Right lobe of liver (tissue), 6 donors: ENCODE measurements at regions not wholly inside any gene's neighbourhood (a gene's known extent, or its start where the extent isn't known, plus 50 kb on each side); places are given as distances from the start of the nearest gene placed in this dataset.

Source experiments
- ATAC-seq, 4 donors: fragments of 200-7000 bp; cut with Tn5 transposase; one replicate each; pipeline ENCODE4 v1.9.1; 2020; ENCODE audit warnings: mild to moderate bottlenecking in 4 of 4, moderate library complexity in 4 of 4
- DNase-seq, 3 donors: peaks; one replicate each; pipeline ENCODE4 v3.0.0-alpha.2; 2020
- H3K27ac ChIP-seq, 3 donors: fragments of 200-600 bp; one replicate each; pipeline ENCODE4 v1.8.0; 2022
- H3K27me3 ChIP-seq, 2 donors: fragments of 200-600 bp; one replicate each; pipeline ENCODE4 v1.8.0; 2022
- H3K36me3 ChIP-seq, 4 donors: fragments of 200-600 bp; sonication (generic) in 1 of 4; one replicate each; pipeline versions ENCODE4 v1.5.1 to v1.8.0; 2017 to 2022; ENCODE audit warnings: control low read depth in 1 of 4
- H3K4me1 ChIP-seq, 4 donors: fragments of 200-600 bp; sonication (generic) in 1 of 4; one replicate each; pipeline versions ENCODE4 v1.5.1 to v1.8.0; 2017 to 2022; ENCODE audit warnings: control low read depth in 1 of 4
- H3K4me3 ChIP-seq, 3 donors: fragments of 200-600 bp; one replicate each; pipeline ENCODE4 v1.8.0; 2022
- H3K9me3 ChIP-seq, 4 donors: fragments of 200-600 bp; sonication (generic) in 1 of 4; one replicate each; pipeline versions ENCODE4 v1.5.1 to v1.8.0; 2017 to 2022; ENCODE audit warnings: control low read depth in 1 of 4
- POLR2A ChIP-seq: fragments of 450-650 bp; IDR thresholded peaks from one replicate; pipeline ENCODE4 v1.6.1; 2017; ENCODE audit warnings: antibody characterized with exemption, mild to moderate bottlenecking
- WGBS: methylation state at CpG from one replicate; pipeline ENCODE4 v1.1.6; 2018; ENCODE audit warnings: low coverage, low lambda C conversion rate; ENCODE audit not compliant: insufficient coverage; ENCODE audit errors: missing lambda C conversion rate; 5-methylcytosine and 5-hydroxymethylcytosine counted together
- intact Hi-C, 2 donors: fragments of 100-400 bp; cut with DNase I; formaldehyde crosslinking; loops; one replicate each; pipeline versions ENCODE4 v1.11.2 to v1.14.1; 2022
- small RNA-seq, 2 experiments: library from RNA; depleted of rRNA; stranded (forward); fragments of <200 nt; gene quantifications; one replicate each; pipeline ENCODE3, GENCODE V24; 2016
- TF ChIP-seq, protein P1 (sequence below), 4 donors: fragments of 200-600 bp in 3 of 4; fragments of 450-650 bp in 1 of 4; IDR thresholded peaks; one replicate each; pipeline versions ENCODE4 v1.5.1 to v1.8.0; 2016 to 2022; ENCODE audit warnings: antibody characterized with exemption in 4 of 4, mild to moderate bottlenecking in 2 of 4
- donor health status: DM: no; HTN: yes; CAD: no.
- donor health status: DM: no; HTN: no; CAD: no.
- donor health status: DM: no; HTN: no; CAD: no.
- donor health status: DM: no; HTN: yes; CAD: no.
- donor health status: DM: no; HTN: yes; CAD: no.

DNA sequence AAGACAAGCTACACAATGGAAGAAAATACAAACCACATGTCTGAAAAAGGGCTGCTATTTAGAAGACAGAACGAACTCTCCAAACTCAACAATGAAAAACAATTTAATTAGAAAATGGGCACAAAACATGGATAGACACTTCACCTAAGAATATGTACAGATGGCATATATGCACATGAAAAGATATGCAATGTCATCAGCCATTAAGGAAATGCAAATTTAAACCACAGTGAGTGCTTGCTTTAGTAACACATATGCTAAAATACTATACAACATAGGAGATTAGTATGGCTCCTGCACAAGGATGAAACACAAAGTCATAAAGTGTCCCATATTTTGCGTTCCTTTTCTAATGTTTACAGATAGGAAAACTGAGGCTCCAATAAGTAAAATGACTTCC is 60.4 kb upstream of the FAM83B start:
- H3K9me3 ChIP-seq, result no peaks in the 10 kb centered on the region
- TF ChIP-seq, protein P1, sequence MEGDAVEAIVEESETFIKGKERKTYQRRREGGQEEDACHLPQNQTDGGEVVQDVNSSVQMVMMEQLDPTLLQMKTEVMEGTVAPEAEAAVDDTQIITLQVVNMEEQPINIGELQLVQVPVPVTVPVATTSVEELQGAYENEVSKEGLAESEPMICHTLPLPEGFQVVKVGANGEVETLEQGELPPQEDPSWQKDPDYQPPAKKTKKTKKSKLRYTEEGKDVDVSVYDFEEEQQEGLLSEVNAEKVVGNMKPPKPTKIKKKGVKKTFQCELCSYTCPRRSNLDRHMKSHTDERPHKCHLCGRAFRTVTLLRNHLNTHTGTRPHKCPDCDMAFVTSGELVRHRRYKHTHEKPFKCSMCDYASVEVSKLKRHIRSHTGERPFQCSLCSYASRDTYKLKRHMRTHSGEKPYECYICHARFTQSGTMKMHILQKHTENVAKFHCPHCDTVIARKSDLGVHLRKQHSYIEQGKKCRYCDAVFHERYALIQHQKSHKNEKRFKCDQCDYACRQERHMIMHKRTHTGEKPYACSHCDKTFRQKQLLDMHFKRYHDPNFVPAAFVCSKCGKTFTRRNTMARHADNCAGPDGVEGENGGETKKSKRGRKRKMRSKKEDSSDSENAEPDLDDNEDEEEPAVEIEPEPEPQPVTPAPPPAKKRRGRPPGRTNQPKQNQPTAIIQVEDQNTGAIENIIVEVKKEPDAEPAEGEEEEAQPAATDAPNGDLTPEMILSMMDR (IDR thresholded peaks at IDR 0.05), result no peak
- no peak for TF ChIP-seq POLR2A
- no peaks in the 10 kb centered on the region for H3K4me1 ChIP-seq
- ATAC-seq (no peak), DNase-seq (no peak)
- no peak overlapping the region for H3K4me3 ChIP-seq
- 58% methylated on average over 2 of the region's 2 CpGs for WGBS
- no peak overlapping the region for H3K27ac ChIP-seq
- intact Hi-C loops, result no loop called here
- H3K36me3 ChIP-seq, result no peaks in the 10 kb centered on the region
- no peaks in the 10 kb centered on the region for H3K27me3 ChIP-seq

DNA sequence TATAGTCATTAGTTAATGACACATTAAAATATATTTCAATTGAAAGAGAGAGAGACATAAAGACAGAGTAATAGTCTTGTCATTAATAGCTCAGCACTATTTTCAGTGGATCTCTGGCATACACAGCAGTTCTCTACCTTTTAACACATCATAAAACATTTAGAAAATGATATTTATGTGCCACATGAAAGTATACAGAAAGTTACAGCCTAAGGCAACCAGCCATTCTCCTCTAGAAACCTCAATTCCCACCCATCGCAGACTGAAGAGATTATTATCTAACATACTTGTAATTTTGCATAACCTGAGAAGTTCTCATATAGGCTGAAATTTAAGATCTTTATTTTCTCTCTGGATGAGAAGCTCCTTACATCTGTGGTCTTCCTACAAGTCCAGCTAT is 58.7 kb upstream of the FAM83B start:
- no peak for TF ChIP-seq POLR2A
- TF ChIP-seq, protein P1 (IDR thresholded peaks at IDR 0.05), result no peak
- Histone ChIP-seq H3K4me3 (no peak overlapping the region), H3K4me1 (no peaks in the 10 kb centered on the region), H3K36me3 (no peaks in the 10 kb centered on the region), H3K9me3 (no peaks in the 10 kb centered on the region), H3K27ac (no peak overlapping the region), H3K27me3 (no peaks in the 10 kb centered on the region)
- WGBS, result 42% methylated on average over 1 of the region's 1 CpG
- no peak for DNase-seq
- no peak for ATAC-seq
- intact Hi-C loops, result no loop called here

Small RNA genes in the stretch of these regions (small RNA-seq; reads per million reads assigned to genes)
- 0 reads per million in 2 experiments for gene RNU6-1023P
